Activated T-helper 2 cell treated with anti-CD3 and anti-CD28 coated beads, Interferon-gamma antibody, Interleukin-2, Interleukin-4, amounts not matched to agents 10 μg/mL and 5 μg/mL and 100 μg/mL, durations not matched to agents 14 hours and 24 hours and 36 hours (primary cell): ENCODE measurements at regions not wholly inside any gene's neighbourhood (a gene's known extent, or its start where the extent isn't known, plus 50 kb on each side); places are given as distances from the start of the nearest gene placed in this dataset.
"Not testable (repeated sequence)": the region's sequence is repeated elsewhere in the genome, so short reads cannot be mapped to it uniquely, and the experiment has no call there.

Experiments
- DNase-seq: peaks from one replicate; pipeline ENCODE4 v3.0.0; 2021; ENCODE audit warnings: low spot score
- H3K27ac Mint-ChIP-seq: one replicate; pipeline ENCODE4 v1.8.0; 2021; ENCODE audit warnings: mixed read lengths
- H3K27me3 Mint-ChIP-seq: one replicate; pipeline ENCODE4 v1.8.0; 2021; ENCODE audit warnings: low read depth, mixed read lengths
- H3K36me3 Mint-ChIP-seq: one replicate; pipeline ENCODE4 v1.8.0; 2021; ENCODE audit warnings: low read depth, mixed read lengths
- H3K4me1 Mint-ChIP-seq: one replicate; pipeline ENCODE4 v1.8.0; 2021; ENCODE audit warnings: low read depth, mixed read lengths
- H3K4me3 Mint-ChIP-seq: one replicate; pipeline ENCODE4 v1.8.0; 2021; ENCODE audit warnings: low read depth, mild to moderate bottlenecking, moderate library complexity, mixed read lengths
- H3K9me3 Mint-ChIP-seq: one replicate; pipeline ENCODE4 v1.8.0; 2021; ENCODE audit warnings: mixed read lengths
- intact Hi-C: fragments of 100-400 bp; cut with micrococcal nuclease; formaldehyde crosslinking; loops from one replicate; pipeline ENCODE4 v1.15.1; 2023

- intact Hi-C loops = loop anchor here (1.0 kb wide), 1 partner anchor 51 kb away; the partner anchor contains the start of gene DOP1B
- H3K4me1 Mint-ChIP-seq = peaks cover 42% of the 10 kb centered on the region
- H3K9me3 Mint-ChIP-seq = no peaks in the 10 kb centered on the region
- H3K27me3 Mint-ChIP-seq = no peaks in the 10 kb centered on the region
- H3K27ac Mint-ChIP-seq = no peak overlapping the region
- peaks cover 26% of the 10 kb centered on the region for H3K36me3 Mint-ChIP-seq
- no peak for DNase-seq
- no peak overlapping the region for H3K4me3 Mint-ChIP-seq
These were observed 51.1 kb downstream of the DOP1B start for GRCh38 chr21:36207577-36208320.

GRCh38 chr21:36208326-36209013, 51.8 kb downstream of the DOP1B start:
- intact Hi-C loops = loop anchor here (1.0 kb wide), 1 partner anchor 67 kb away; no protein-coding TSS in a partner anchor
- Mint-ChIP-seq H3K4me1 (peaks cover 35% of the 10 kb centered on the region), H3K9me3 (no peaks in the 10 kb centered on the region), H3K4me3 (no peak overlapping the region), H3K27me3 (no peaks in the 10 kb centered on the region), H3K36me3 (peaks cover 23% of the 10 kb centered on the region), H3K27ac (no peak overlapping the region)
- DNase-seq = no peak

GRCh38 chr21:36209626-36210171, 53.1 kb downstream of the DOP1B start:
- H3K9me3 Mint-ChIP-seq = no peaks in the 10 kb centered on the region
- intact Hi-C loops = loop anchor here (1.0 kb wide), 1 partner anchor 68 kb away; no protein-coding TSS in a partner anchor
- H3K4me1 Mint-ChIP-seq = peaks cover 28% of the 10 kb centered on the region
- H3K4me3 Mint-ChIP-seq = no peak overlapping the region
- H3K27ac Mint-ChIP-seq = no peak overlapping the region
- no peaks in the 10 kb centered on the region for H3K27me3 Mint-ChIP-seq
- H3K36me3 Mint-ChIP-seq = peaks cover 29% of the 10 kb centered on the region
- peak; percentile 13 for DNase-seq

- intact Hi-C loops = no loop called here
- Mint-ChIP-seq H3K4me3 (no peak overlapping the region), H3K27me3 (no peaks in the 10 kb centered on the region), H3K27ac (no peak overlapping the region), H3K36me3 (peaks cover 29% of the 10 kb centered on the region), H3K4me1 (peaks cover 26% of the 10 kb centered on the region), H3K9me3 (no peaks in the 10 kb centered on the region)
- no peak for DNase-seq
These were observed 54.4 kb downstream of the DOP1B start for GRCh38 chr21:36210779-36211659.

- no peak overlapping the region for H3K4me3 Mint-ChIP-seq
- peaks cover 29% of the 10 kb centered on the region for H3K36me3 Mint-ChIP-seq
- H3K9me3 Mint-ChIP-seq = no peaks in the 10 kb centered on the region
- H3K27ac Mint-ChIP-seq = peak overlapping the region; percentile 7
- no peaks in the 10 kb centered on the region for H3K27me3 Mint-ChIP-seq
- intact Hi-C loops = no loop called here
- DNase-seq = no peak
- H3K4me1 Mint-ChIP-seq = peaks cover 26% of the 10 kb centered on the region
These were observed 55.3 kb downstream of the DOP1B start for GRCh38 chr21:36211660-36212512.

- Mint-ChIP-seq H3K36me3 (peaks cover 29% of the 10 kb centered on the region), H3K27ac (peak overlapping the region; percentile 7), H3K4me3 (no peak overlapping the region), H3K4me1 (peaks cover 24% of the 10 kb centered on the region), H3K9me3 (no peaks in the 10 kb centered on the region), H3K27me3 (no peaks in the 10 kb centered on the region)
- DNase-seq = no peak
- intact Hi-C loops = no loop called here
These were observed 55.8 kb downstream of the DOP1B start for GRCh38 chr21:36212513-36212780.

GRCh38 chr21:36214561-36214960, 57.9 kb downstream of the DOP1B start:
- peaks cover 32% of the 10 kb centered on the region for H3K36me3 Mint-ChIP-seq
- no peak overlapping the region for H3K4me3 Mint-ChIP-seq
- DNase-seq = no peak
- no peaks in the 10 kb centered on the region for H3K27me3 Mint-ChIP-seq
- H3K9me3 Mint-ChIP-seq = no peaks in the 10 kb centered on the region
- intact Hi-C loops = no loop called here
- no peak overlapping the region for H3K27ac Mint-ChIP-seq
- H3K4me1 Mint-ChIP-seq = peaks cover 12% of the 10 kb centered on the region

GRCh38 chr21:36217743-36218142, 61.1 kb downstream of the DOP1B start:
- intact Hi-C loops = no loop called here
- H3K27ac Mint-ChIP-seq = no peak overlapping the region

GRCh38 chr21:36218691-36219090, 62.1 kb downstream of the DOP1B start:
- no peaks in the 10 kb centered on the region for H3K4me1 Mint-ChIP-seq
- no peaks in the 10 kb centered on the region for H3K9me3 Mint-ChIP-seq
- no peak overlapping the region for H3K27ac Mint-ChIP-seq
- H3K27me3 Mint-ChIP-seq = no peaks in the 10 kb centered on the region
- no peak overlapping the region for H3K4me3 Mint-ChIP-seq
- DNase-seq = no peak
- H3K36me3 Mint-ChIP-seq = peaks cover 20% of the 10 kb centered on the region
- intact Hi-C loops = no loop called here

More at GRCh38 chr21:36217743-36218142, 61.1 kb downstream of the DOP1B start:
- no peaks in the 10 kb centered on the region for H3K4me1 Mint-ChIP-seq
- H3K36me3 Mint-ChIP-seq = peaks cover 16% of the 10 kb centered on the region
- DNase-seq = no peak
- no peak overlapping the region for H3K4me3 Mint-ChIP-seq
- no peaks in the 10 kb centered on the region for H3K9me3 Mint-ChIP-seq
- no peaks in the 10 kb centered on the region for H3K27me3 Mint-ChIP-seq

GRCh38 chr21:36223451-36223850, 66.8 kb downstream of the DOP1B start:
- no peak for DNase-seq
- Mint-ChIP-seq H3K4me3 (no peak overlapping the region), H3K27ac (no peak overlapping the region), H3K36me3 (peaks cover 21% of the 10 kb centered on the region), H3K9me3 (no peaks in the 10 kb centered on the region), H3K4me1 (no peaks in the 10 kb centered on the region), H3K27me3 (no peaks in the 10 kb centered on the region)
- intact Hi-C loops = no loop called here

- peaks cover 6% of the 10 kb centered on the region for H3K4me1 Mint-ChIP-seq
- no peak for DNase-seq
- intact Hi-C loops = no loop called here
- peaks cover 28% of the 10 kb centered on the region for H3K36me3 Mint-ChIP-seq
- H3K4me3 Mint-ChIP-seq = no peak overlapping the region
- no peak overlapping the region for H3K27ac Mint-ChIP-seq
- H3K9me3 Mint-ChIP-seq = no peaks in the 10 kb centered on the region
- H3K27me3 Mint-ChIP-seq = no peaks in the 10 kb centered on the region
These were observed 72.6 kb downstream of the DOP1B start for GRCh38 chr21:36229181-36229580.

- DNase-seq, H3K27ac Mint-ChIP-seq, H3K9me3 Mint-ChIP-seq, H3K27me3 Mint-ChIP-seq, H3K4me3 Mint-ChIP-seq, intact Hi-C loops: not testable (repeated sequence)
- Mint-ChIP-seq H3K36me3 (peaks cover 23% of the 10 kb centered on the region), H3K4me1 (peaks cover 12% of the 10 kb centered on the region)
These were observed 74.8 kb downstream of the DOP1B start for GRCh38 chr21:36231444-36231843.
